IPS-NIHi11 (cell line): ENCODE measurements at regions not wholly inside any gene's neighbourhood (a gene's known extent, or its start where the extent isn't known, plus 50 kb on each side); places are given as distances from the start of the nearest gene placed in this dataset.
"Not testable (repeated sequence)": the region's sequence is repeated elsewhere in the genome, so short reads cannot be mapped to it uniquely, and the experiment has no call there.

Experiments used
- DNase-seq: peaks from one replicate; pipeline ENCODE4 v3.0.0; 2012; ENCODE audit warnings: mixed read lengths, low spot score

DNA sequence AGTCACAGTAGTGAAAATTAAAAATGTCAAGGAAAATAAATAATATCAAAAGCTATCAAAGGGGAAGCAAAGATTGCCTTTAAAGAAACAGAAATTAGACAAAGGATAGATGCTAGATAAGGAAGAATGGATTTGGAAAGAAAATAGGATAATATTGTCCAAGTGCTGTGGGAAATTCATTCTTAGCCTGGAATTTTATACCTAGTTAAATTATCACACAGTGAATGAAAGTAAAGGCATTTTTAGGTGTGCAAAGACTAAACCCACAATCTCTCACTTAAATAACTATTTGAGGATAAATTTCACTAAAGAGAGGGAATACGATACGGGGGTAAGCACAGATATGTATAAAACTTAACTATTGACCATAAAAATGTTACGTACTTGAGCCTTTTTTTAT lies 511.1 kb downstream of the TMEM135 start:
- no peak for DNase-seq

DNA sequence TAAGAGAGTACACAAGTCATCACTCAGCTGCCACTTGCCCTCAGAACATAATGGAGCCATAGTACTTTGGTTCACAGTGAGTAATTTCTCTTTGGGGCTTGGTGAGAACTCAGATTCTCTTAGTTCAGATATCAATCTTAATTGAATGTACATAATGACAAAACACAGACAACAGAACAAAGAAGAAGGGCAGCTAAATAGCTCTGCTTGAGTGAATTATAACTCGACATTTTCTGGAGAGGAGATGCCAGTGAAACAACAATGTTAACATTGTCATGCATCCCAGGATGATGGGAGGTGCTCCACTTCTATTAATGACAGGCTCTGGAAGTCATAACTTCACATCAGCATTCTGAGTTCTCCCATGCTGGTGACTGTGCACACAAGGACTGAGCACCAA lies 508.1 kb downstream of the TMEM135 start:
- no peak for DNase-seq

DNA sequence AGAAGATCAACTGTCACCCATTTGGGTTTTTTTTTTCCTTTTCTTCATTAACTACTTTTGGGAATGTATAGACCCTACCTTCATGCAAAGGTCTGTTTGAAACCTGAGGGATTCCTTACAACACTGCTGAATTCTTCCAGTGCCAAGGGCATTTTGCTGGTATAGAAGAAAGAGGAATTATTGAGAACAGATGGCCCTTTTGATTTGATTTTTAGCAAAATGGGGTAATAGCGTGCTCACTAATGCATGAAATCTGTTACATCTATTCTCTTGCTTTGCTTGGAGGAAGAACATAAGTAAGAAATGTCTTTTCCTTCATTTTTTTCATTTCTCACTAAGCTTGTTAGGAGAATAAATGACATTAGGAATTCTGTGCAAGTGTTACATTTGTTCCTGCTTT lies 501.9 kb downstream of the TMEM135 start:
- no peak for DNase-seq

DNA sequence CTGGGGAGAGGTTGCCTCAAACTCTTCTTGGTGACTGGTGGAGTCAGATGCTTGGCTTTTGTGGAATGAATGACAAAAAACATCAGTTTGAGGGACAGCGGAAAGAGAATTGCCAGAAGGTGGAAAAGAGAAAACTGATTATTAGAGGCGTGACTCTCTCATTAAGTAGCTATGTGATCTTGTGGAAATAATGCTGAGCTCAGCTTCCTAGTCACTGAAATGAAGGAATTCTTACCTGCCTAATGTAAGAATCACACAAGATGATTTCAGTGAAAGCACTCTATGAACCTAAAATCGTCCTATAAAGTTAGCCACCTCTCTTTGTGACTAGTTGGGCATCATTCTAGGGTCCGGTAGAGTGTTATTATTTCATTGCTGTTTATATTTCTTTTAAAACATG lies 498.8 kb downstream of the TMEM135 start:
- DNase-seq, result no peak

DNA sequence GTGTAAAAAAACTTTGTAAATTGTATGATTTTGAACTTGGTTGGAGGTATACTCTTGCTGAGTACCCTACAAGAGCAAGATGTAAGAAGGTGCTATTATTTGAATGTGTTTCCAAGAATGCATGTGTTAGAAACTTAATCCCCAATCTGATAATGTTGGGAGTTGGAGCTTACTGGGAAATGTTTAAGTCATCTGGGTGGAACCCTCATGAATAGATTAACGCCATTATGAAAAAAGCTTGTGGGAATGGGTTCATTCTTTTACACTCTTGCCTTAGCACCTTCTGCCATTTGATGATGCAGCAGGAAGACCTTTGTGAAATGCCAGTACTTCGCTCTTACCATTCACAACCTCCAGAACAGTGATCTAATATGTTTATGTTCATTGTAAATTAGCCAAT lies 498.3 kb downstream of the TMEM135 start:
- no peak for DNase-seq

DNA sequence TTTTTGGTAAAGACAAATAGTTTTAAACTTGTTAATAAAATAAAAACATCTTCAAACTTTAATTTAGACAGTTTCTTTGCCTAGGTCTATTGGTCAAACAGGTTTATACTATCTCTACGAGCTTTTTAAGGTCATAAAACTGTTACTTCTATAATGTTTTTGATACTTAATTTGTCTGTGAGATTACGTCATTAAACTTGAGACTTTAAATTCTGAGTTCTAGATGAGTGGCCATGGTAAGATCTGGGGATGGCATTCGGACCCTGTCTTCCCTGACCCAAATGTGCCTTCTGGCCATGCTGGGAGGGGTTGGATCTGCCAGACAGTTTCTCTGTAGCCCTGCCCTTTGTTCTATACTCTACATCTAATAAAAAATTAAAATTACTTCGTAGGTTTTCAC lies 497.8 kb downstream of the TMEM135 start:
- no peak for DNase-seq

DNA sequence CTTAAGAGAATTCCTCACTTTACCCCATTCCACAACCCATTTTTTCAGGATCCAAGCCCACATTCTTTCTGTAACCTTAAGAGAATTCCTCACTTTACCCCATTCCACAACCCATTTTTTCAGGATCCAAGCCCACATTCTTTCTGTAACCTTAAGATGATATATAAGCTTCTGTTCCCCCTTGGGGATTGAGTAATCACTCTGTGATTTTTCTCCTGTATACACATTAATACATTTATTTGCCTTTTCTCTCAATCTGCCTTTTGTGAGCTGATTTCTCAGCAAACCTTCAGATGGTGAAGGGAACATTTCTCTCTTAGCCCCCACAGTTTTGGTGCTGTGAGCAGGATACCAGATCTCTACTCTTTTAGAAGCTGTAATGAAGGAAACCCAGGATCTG lies 494.1 kb downstream of the TMEM135 start:
- not testable (repeated sequence) for DNase-seq

DNA sequence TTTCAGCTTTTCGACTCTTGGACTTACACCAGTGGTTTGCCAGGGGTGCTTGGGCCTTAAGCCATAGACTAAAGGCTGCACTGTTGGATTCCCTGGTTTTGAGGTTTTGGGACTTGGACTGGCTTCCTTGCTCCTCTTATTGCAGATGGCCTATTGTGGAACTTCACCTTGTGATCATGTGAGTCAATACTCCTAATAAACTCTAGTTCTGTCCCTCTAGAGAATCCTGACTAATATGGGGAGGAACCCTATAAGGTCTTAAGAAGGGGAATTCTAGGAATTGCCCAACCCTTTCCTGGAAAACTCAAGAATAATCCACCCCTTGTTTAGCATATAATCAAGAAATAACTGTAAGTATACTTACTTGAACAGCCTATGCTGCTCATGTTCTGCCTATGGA lies 491.8 kb downstream of the TMEM135 start:
- no peak for DNase-seq

DNA sequence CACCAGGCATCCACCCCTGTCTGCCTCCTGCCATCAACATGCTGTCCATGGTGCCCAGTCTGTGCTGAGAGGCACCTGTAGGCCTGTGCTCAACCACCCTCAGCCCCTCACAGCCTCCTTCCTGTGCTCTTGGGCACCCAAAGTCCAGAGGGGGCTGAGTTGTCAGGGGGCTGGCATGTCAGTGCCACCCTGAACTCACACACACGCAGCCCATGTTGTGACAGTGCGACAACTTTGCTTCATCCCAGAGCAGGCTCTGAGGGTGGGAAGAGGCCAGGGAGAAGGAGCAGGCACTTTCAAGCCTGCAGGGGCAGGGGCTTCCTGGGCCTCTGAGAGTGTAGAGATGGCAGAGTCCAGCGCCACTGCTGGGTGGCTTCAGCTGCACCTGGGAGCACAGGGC lies 491.0 kb downstream of the TMEM135 start:
- no peak for DNase-seq

DNA sequence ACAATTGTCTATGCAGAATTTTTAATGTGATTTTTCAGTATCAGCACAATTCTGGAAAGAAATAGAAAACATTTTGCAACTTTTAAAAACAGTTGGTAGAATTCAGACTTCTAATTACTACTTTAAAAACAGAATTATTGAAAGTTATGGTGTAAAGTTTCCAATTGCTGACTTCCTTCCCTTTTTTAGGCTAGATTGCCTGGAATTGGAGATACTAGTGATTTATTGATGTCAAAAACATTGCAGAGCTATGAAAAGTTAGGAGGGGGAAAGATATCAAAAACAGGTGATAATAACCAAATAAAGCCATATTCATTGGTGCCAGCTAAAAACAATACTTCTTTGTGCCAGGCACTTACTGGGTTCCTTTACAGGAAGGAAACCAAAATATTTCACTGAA lies 485.5 kb downstream of the TMEM135 start:
- no peak for DNase-seq

DNA sequence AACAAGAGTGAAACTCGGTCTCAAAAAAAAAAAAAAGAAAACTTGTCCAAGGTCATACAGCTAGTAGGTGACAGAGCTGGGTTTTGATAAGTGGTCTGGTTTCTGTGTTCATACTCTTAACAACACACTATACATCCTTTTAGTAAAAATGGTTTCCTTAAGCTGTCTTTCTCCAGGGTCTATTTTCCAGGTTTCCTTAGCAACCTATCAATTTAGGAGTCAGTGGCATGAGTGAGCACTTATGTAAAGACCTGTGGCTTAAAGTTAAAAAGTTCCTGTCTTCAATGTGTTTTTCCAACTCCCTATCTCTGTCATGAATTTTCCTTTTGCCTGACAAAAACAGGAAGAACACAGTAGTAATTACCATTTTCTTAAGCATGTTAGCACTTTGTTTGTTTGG lies 480.5 kb downstream of the TMEM135 start:
- no peak for DNase-seq

DNA sequence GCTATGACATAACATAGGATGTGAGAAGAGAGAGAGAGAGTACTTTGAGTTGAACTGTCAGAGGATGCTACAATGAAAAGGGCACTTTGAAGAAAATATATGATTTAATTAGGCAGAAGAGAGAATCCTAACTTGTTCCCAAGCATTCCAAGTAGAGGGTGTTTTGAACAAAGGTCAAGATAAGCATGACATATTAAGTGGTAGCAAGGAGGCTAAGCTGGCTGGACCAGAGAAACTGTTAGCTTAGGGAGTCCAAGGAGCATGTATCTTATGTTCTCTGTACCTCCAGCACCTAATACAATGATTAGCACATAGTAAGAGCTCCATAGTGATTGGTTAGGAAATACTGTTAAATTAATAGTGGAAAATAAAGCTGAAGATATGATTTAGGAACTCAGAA lies 479.6 kb downstream of the TMEM135 start:
- DNase-seq, result no peak

DNA sequence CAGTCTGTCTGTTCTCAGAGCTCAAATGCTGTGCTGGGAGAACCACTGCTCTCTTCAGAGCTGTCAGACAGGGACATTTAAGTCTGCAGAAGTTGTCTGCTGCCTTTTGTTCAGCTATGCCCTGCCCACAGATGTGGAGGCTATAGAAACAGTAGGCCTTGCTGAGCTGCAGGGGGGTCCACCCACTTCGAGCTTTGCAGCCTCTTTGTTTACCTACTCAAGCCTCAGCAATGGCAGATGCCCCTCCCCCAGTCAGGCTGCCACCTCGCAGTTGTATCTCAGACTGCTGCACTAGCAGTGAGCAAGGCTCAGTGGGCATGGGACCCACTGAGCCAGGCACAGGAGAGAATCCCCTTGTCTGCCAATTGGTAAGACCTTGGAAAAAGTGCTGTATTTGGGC lies 470.0 kb downstream of the TMEM135 start:
- peak; percentile 17 for DNase-seq

DNA sequence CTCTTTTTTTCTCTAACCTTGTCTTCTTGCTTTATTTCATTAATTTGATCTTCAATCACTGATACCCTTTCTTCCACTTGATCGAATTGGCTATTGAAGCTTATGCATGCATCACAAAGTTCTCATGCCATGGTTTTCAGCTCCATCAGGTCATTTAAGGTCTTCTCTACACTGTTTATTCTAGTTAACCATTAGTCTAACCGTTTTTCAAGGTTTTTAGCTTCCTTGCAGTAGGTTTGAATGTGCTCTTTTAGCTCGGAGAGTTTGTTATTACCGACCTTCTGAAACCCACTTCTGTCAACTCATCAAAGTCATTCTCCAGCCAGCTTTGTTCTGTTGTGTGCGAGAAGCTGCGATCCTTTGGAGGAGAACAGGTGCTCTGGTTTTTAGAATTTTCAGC lies 469.2 kb downstream of the TMEM135 start:
- DNase-seq, result not testable (repeated sequence)

DNA sequence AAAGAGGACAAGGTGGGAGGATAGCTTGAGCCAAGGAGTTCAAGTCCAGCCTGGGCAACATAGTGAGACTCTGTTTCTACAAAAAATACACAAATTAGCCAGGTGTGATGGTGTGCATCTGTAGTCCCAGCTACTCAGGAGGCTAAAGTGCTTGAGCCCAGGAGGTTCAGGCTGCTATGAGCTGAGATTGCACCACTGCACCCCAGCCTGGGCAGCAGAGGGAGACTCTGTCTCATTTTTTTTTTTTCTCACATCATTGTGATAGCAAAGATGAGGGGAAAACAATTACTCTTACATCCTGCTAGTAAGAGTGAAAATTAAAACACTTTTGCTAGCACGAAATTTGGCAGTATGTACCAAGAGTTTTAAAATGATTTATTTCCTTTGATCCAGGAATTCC lies 463.7 kb downstream of the TMEM135 start:
- no peak for DNase-seq

DNA sequence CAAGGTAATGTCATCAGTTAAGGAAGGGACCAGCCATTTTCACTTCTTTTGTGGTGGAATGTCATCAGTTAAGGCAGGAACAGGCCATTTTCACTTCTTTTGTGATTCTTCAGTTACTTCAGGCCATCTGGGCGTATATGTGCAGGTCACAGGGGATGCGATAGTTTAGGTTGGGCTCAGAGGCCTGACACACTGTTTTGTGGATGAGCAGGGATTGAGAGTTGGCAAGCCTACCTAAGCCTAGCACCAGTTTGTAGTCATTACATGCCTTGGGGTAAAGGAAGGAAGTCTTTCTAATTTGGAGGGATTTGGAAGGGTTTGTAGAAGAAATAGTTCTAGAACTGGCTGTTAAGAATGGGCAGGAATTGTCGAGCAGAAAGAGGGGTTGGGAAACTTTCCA lies 457.2 kb downstream of the TMEM135 start:
- DNase-seq, result not testable (repeated sequence)

DNA sequence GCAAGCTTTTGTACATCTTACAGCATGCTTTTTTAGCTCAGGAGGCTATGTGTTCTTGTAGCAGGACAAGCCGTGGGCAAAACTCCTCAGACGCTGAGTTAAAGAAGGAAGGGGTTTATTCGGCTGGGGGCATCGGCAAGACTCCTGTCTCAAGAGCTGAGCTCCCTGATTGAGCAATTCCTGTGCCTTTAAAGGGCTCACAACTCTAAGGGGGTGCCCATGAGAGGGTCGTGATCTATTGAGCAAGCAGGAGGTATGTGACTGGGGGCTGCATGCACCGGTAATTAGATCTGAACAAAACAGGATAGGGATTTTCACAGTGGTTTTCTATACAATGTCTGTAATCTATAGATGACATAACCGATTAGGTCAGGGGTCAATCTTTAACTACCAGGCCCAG lies 456.3 kb downstream of the TMEM135 start:
- not testable (repeated sequence) for DNase-seq

DNA sequence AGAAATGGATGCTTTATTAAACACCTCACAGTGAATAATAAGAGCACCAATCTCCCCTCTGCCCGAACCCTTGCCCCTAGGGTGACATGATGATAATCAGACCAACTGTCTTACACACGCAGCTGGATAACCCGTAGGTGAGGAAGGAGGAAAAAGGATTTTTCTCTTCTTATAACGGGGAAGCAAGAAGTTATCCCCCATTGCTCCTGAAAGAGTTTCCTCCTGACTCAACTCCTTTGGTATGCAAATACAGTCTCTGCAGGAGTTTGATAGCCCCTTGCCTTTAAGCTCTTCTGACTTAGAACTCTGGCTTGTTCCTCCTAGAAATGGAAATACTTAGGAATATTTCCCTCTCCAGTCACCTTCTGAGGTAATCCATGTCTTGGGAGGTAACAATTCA lies 455.8 kb downstream of the TMEM135 start:
- peak; percentile 55 for DNase-seq

DNA sequence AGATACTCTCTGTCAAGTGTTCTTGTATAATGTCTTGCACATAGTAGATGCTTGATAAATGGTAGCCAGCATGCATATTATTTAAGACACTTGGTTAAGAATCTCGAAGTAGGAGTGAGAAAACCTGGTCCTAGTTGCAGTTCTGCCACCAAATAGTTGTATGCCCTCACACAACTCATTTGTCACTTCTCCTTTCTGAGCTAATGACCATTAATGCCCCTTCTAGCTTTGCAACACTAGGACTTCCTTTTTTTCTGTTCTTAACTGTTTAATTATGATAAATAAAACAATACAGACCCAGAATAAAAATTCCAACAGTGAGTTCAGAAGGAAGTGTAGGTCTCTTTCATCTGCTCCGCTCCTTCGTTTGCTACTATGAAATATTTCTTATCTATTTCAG lies 453.6 kb downstream of the TMEM135 start:
- no peak for DNase-seq

DNA sequence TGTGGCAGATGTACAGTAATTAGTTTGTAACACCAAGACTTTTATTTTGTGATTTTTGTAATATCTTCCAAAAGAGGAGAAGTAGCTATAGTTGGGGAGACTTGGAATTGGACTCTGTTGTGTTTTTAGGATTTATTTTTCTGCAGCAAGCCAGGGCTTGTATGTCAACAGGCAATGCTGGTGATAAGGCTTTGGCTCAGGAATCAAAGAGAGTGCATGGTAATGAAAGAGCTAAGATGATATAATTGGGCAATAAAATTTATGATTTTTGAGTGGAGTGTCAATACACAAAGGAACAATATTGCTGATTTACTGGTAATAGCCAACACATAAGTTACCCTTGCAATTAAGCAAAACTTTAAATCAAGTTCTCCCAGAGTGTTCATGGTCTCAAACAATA lies 452.9 kb downstream of the TMEM135 start:
- DNase-seq, result no peak

DNA sequence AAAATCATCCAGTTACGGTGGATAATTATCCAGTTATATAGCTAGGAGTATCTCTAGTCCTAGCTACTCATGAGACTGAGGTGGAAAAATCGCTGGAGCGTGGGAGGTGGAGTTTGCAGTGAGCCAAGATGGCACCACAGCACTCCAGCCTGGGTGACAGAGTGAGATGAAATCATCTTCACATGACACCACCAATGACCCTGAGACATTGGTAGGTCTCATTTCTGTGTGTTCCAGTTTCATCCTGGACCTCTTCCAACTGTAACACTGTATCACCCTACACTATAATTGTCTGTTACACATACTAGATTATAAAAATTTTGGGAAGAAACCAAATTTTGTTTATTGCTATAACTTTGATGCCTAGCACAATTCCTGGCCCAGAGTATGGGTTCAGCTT lies 446.8 kb downstream of the TMEM135 start:
- DNase-seq, result no peak

DNA sequence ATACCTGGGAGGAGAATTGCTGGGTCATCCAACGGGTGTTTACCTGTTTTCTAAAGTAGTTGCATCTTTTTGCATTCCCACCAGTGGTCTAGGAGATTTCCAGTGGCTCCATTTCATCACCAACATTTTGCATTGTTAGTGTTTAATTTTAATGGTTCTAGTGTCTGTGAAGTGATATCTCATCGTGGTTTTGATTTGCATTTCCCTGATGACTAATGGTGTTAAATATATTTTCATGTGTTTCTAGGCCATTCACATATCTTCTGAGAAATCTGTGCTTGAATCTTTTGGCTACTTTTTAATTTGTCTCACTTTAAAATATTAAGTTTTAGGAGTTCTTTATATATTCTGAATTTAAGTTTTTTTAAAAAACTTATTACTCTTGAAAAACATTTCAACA lies 439.6 kb downstream of the TMEM135 start:
- no peak for DNase-seq

DNA sequence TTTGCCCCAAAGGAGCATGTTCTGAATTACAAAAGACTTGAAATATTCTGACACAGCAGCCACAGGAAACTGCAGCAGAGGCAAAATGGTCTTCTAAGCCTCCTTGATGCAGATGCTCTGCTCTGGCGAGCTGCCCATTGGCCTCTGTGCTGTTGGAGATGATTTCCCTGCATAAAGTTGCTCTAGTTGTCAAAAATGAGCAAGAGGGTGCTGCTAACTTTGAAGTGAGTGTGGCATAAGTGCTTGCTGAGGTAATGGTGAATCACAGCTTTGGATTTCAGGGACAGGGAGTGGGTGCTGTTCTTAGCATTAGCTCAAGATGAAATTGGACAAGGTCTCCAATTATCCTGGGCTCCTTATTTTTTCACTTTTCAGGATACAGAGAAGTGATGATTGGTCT lies 435.4 kb downstream of the TMEM135 start:
- no peak for DNase-seq

DNA sequence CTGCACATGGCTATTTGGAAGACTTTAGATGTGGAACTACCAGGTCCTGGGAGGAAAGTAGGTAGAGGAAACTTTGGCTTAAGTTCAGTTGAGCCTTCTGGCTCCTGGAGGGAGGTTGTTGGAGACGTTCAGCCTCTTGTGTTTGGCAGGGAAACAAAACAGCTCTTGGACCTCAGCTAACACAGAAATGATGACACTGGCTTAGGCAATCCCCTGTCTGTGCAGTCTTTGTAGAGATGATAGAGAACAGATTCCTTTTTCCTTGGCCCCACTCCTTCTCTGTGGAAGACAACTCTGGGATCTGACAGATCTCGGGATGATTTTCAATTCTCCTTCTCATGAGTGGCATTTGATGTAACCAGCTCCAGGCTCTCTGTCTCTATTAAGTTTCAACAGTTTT lies 428.5 kb downstream of the TMEM135 start:
- DNase-seq, result no peak

DNA sequence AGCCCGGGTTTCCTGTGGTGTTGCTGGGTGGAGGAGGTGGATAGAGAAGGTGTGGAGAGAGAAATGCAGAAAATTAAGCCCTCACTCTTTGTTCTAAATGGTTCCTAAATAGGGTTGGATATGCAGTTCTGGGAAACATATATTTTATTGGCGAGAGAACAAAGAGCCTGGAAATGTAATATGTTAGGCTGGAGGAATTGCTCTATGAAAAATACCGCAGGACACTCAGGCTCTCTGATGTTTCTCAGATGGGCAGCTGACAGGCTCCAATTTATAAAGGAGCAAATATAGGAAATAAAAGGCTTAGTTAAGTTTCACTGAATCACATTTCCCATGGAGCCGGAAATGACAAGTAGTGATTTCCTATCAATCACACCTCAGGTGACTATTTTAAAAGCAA lies 428.0 kb downstream of the TMEM135 start:
- DNase-seq, result no peak
